OCI-LY7 (cell line): ENCODE measurements at regions not wholly inside any gene's neighbourhood (a gene's known extent, or its start where the extent isn't known, plus 50 kb on each side); places are given as distances from the start of the nearest gene placed in this dataset.

ENCODE experiments used
- CTCF ChIP-seq: fragments of 200-600 bp; sonication (generic); conservative IDR thresholded peaks from 2 replicates; pipeline ENCODE4 v1.5.1; 2014; ENCODE audit warnings: mild to moderate bottlenecking, antibody characterized with exemption, low read length, moderate library complexity, mixed read lengths
- EZH2phosphoT487 ChIP-seq: fragments of 200-600 bp; sonication (generic); IDR thresholded peaks from 2 replicates; pipeline ENCODE4 v1.6.1; 2018; ENCODE audit warnings: low read depth, borderline replicate concordance, mild to moderate bottlenecking, mixed run types, antibody characterized with exemption, low read length, moderate library complexity, mixed read lengths

- TF ChIP-seq CTCF (no peak), EZH2phosphoT487 (no peak)
Measured at GRCh38 chr7:114153700-114154099, 234.9 kb upstream of the PPP1R3A start.
